Effector memory CD4-positive, alpha-beta T cell (primary cell): ENCODE measurements at regions not wholly inside any gene's neighbourhood (a gene's known extent, or its start where the extent isn't known, plus 50 kb on each side); places are given as distances from the start of the nearest gene placed in this dataset.
"Not testable (repeated sequence)": the region's sequence is repeated elsewhere in the genome, so short reads cannot be mapped to it uniquely, and the experiment has no call there.

Experiments
- DNase-seq, 3 donors: peaks; one replicate each; pipeline ENCODE4 v3.0.0-alpha.2; 2020
- H3K27ac ChIP-seq: 2 replicates; pipeline ENCODE4 v1.7.0; 2013; ENCODE audit warnings: mild to moderate bottlenecking, low read length, moderate library complexity; ENCODE audit not compliant: insufficient read depth, poor library complexity, severe bottlenecking
- H3K27me3 ChIP-seq: replicated peaks from 2 replicates; pipeline ENCODE4 v1.7.0; 2013; ENCODE audit warnings: mild to moderate bottlenecking, low read length; ENCODE audit not compliant: insufficient read depth, control insufficient read depth, poor library complexity, severe bottlenecking
- H3K36me3 ChIP-seq: 2 replicates; pipeline ENCODE4 v1.7.0; 2013; ENCODE audit warnings: mild to moderate bottlenecking, low read length, moderate library complexity; ENCODE audit not compliant: control insufficient read depth, insufficient read depth
- H3K4me1 ChIP-seq: 2 replicates; pipeline ENCODE4 v1.7.0; 2013; ENCODE audit warnings: low read length, mild to moderate bottlenecking; ENCODE audit not compliant: control insufficient read depth, insufficient read depth, poor library complexity, severe bottlenecking
- H3K4me3 ChIP-seq: 2 replicates; pipeline ENCODE4 v1.7.0; 2013; ENCODE audit warnings: low read length, low read depth, mild to moderate bottlenecking; ENCODE audit not compliant: insufficient read depth, poor library complexity, severe bottlenecking
- H3K9me3 ChIP-seq: 2 replicates; pipeline ENCODE4 v1.7.0; 2013; ENCODE audit warnings: mild to moderate bottlenecking, low read length, moderate library complexity; ENCODE audit not compliant: control insufficient read depth

DNA sequence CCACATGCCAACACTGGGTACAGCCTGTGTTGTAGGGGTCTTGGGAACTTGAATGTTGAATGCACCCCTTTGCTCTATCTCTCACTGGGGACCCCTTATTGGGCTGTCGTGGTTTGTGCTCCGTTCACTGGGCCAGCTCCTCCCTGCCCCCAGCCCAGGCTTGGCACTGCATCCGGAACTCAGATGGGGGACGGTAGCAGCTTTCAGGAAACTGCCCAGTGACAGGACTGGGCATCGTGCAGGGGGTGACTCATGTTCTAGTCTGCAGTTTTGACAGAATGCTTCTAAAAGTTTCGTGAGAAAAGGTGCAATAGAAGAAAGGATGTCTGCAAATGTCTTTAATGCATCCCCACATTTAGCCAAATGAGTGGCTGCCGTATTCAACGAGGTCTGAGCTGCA, 162.0 kb downstream of the TRIM43 start:
- H3K4me3 ChIP-seq, H3K27ac ChIP-seq, H3K36me3 ChIP-seq, H3K4me1 ChIP-seq, H3K9me3 ChIP-seq, DNase-seq, H3K27me3 ChIP-seq: not testable (repeated sequence)

GRCh38 chr2:95754213-95754612, 162.4 kb downstream of the TRIM43 start:
- not testable (repeated sequence) for H3K27ac ChIP-seq, DNase-seq, H3K9me3 ChIP-seq, H3K4me3 ChIP-seq, H3K4me1 ChIP-seq, H3K36me3 ChIP-seq, H3K27me3 ChIP-seq

DNA sequence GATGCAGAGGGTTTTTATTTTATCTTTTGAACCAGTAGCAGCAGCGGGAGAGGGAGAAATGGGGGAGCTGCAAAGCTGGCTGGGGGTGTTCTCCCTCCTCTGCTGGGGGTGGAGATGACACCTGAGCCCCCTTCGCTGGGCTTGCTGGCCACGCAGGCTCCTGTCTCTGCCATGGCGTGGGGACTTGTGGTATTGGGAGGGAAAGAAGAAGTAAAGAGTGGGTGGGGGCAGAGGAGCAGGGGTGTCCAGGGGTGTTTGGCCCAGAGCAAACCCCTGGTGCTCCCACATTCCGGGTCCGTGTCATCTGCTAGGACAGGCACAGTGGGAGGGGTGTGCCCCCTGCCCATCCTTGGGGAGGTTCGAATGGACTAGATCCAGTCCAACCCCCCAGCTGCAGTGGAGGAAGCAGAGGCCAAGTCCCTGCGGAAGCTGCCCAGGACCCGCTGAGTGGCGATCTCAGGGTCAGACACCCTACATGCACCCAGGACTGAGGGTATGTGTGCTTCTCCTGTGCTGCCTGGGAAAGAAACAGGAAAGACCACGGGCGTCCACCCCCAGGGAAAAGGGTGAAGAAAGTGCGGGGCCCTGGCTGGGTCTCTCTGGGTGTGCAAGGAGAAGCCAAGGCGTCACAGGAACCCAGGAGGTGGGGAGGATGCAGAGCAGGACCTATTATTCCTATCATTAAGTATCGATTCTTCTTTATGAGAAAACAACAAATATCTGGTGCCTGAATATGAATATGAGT, 163.2 kb downstream of the TRIM43 start:
- DNase-seq, H3K4me1 ChIP-seq, H3K4me3 ChIP-seq, H3K36me3 ChIP-seq, H3K27ac ChIP-seq, H3K9me3 ChIP-seq, H3K27me3 ChIP-seq: not testable (repeated sequence)

GRCh38 chr2:95755956-95756669, 164.3 kb downstream of the TRIM43 start:
- not testable (repeated sequence) for H3K9me3 ChIP-seq, H3K4me1 ChIP-seq, H3K27me3 ChIP-seq, DNase-seq, H3K27ac ChIP-seq, H3K4me3 ChIP-seq, H3K36me3 ChIP-seq

- H3K27me3 ChIP-seq: no peaks in the 10 kb centered on the region
- H3K36me3 ChIP-seq: no peaks in the 10 kb centered on the region
- no peak overlapping the region for H3K4me3 ChIP-seq
- H3K4me1 ChIP-seq: no peaks in the 10 kb centered on the region
- no peak for DNase-seq
- no peaks in the 10 kb centered on the region for H3K9me3 ChIP-seq
- H3K27ac ChIP-seq: no peak overlapping the region
Measured at GRCh38 chr2:95757988-95758387, 166.2 kb downstream of the TRIM43 start.

GRCh38 chr2:95759481-95760246, 167.9 kb downstream of the TRIM43 start:
- H3K4me1 ChIP-seq: no peaks in the 10 kb centered on the region
- no peak overlapping the region for H3K27ac ChIP-seq
- no peaks in the 10 kb centered on the region for H3K27me3 ChIP-seq
- H3K9me3 ChIP-seq: no peaks in the 10 kb centered on the region
- DNase-seq: no peak
- H3K4me3 ChIP-seq: no peak overlapping the region
- no peaks in the 10 kb centered on the region for H3K36me3 ChIP-seq

DNA sequence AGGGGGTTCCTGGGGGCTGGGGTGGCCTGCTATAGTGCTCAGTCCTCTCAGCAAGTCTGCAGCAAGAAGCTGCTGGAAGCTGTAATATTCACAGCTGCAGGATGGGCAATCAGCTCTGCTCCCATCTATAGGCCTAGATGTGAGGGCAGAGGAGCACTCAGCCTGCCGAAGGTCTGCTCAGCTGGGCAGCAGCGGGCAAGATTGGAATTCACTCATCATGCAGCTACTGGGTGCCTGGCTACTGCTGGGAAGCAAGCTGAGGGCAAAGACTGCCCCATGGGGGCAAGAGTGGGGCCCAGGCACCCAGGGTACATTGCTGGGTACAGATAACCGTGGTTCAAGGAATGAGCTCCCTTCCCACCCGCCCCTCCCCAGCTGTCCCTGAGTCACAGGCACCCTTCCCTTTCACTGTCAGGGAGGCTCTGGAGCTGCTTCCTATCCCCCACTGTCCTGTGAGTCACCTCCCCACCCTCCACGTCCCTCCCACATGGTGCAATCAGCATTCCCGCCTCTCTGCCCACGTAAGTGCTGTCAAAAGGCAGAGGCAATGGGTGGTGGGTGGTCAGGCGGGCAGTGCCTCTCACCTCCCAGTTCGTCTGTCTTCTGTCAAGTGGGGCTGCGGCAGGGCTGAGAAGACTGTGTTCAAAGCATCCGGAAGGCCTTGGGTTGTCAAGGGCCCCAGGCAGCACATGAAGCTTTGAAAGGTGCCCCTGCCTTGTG, 169.2 kb downstream of the TRIM43 start:
- H3K36me3 ChIP-seq: no peaks in the 10 kb centered on the region
- H3K27ac ChIP-seq: no peak overlapping the region
- no peak for DNase-seq
- H3K27me3 ChIP-seq: no peaks in the 10 kb centered on the region
- H3K4me1 ChIP-seq: no peaks in the 10 kb centered on the region
- no peak overlapping the region for H3K4me3 ChIP-seq
- no peaks in the 10 kb centered on the region for H3K9me3 ChIP-seq

DNA sequence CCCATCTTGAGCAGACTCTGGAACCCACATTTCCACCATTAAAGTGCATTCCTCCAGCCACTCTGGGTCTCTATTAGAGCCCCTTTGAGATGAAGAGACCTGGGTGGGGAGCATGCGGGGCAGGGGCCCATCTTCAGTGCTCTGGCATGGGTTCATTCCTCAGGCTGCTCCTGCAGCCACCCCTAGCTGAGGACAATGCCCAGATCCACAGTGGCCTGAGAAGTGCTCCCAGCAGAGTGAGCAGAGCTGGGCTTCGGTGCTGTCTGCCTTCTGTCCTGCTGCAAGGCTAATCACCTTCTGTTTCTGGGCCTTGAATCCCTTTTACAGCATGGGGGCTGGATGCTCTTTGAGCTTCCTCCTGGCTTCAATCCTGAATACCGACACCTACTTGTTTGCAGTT, 169.8 kb downstream of the TRIM43 start:
- H3K9me3 ChIP-seq: no peaks in the 10 kb centered on the region
- H3K36me3 ChIP-seq: no peaks in the 10 kb centered on the region
- no peak overlapping the region for H3K4me3 ChIP-seq
- no peak for DNase-seq
- no peaks in the 10 kb centered on the region for H3K27me3 ChIP-seq
- H3K4me1 ChIP-seq: no peaks in the 10 kb centered on the region
- no peak overlapping the region for H3K27ac ChIP-seq

GRCh38 chr2:95762023-95763021, 170.5 kb downstream of the TRIM43 start:
- not testable (repeated sequence) for H3K4me1 ChIP-seq

More at GRCh38 chr2:95762023-95763021, 170.5 kb downstream of the TRIM43 start:
- not testable (repeated sequence) for H3K9me3 ChIP-seq, DNase-seq, H3K27me3 ChIP-seq, H3K36me3 ChIP-seq, H3K4me3 ChIP-seq, H3K27ac ChIP-seq
